22Rv1 (cell line): ENCODE measurements at regions not wholly inside any gene's neighbourhood (a gene's known extent, or its start where the extent isn't known, plus 50 kb on each side); places are given as distances from the start of the nearest gene placed in this dataset.

ENCODE experiments used
- H3K27ac ChIP-seq: fragments of 450-650 bp; 2 replicates; pipeline ENCODE4 v1.5.1; 2017
- CTCF ChIP-seq: fragments of 450-650 bp; IDR thresholded peaks from 2 replicates; pipeline ENCODE4 v1.5.1; 2017; ENCODE audit warnings: mild to moderate bottlenecking
- ZFX ChIP-seq: fragments of 450-650 bp; IDR thresholded peaks from 2 replicates; pipeline ENCODE4 v1.6.1; 2017; ENCODE audit warnings: antibody characterized with exemption, borderline replicate concordance

GRCh38 chr11:43583548-43583947 lies 97.0 kb upstream of the HSD17B12 start:
- TF ChIP-seq CTCF, result no peak
- no peak for TF ChIP-seq ZFX
- no peak overlapping the region for H3K27ac ChIP-seq

GRCh38 chr11:43585877-43586608 lies 94.5 kb upstream of the HSD17B12 start:
- no peak for TF ChIP-seq ZFX
- no peak for TF ChIP-seq CTCF
- no peak overlapping the region for H3K27ac ChIP-seq

- TF ChIP-seq ZFX (no peak), CTCF (no peak)
- no peak overlapping the region for H3K27ac ChIP-seq
These were observed 90.8 kb upstream of the HSD17B12 start for GRCh38 chr11:43589601-43590250.

GRCh38 chr11:43601511-43601910 lies 79.0 kb upstream of the HSD17B12 start:
- TF ChIP-seq ZFX (no peak), CTCF (no peak)
- H3K27ac ChIP-seq, result no peak overlapping the region

GRCh38 chr11:43602670-43603069 lies 77.9 kb upstream of the HSD17B12 start:
- H3K27ac ChIP-seq, result no peak overlapping the region
- TF ChIP-seq ZFX (no peak), CTCF (no peak)

- TF ChIP-seq ZFX (no peak), CTCF (no peak)
- no peak overlapping the region for H3K27ac ChIP-seq
These were observed 66.3 kb upstream of the HSD17B12 start for GRCh38 chr11:43614214-43614613.

- H3K27ac ChIP-seq, result no peak overlapping the region
- TF ChIP-seq CTCF (no peak), ZFX (no peak)
These were observed 60.6 kb upstream of the HSD17B12 start for GRCh38 chr11:43619863-43620505.
